ENCODE measurements at regions not wholly inside any gene's neighbourhood (a gene's known extent, or its start where the extent isn't known, plus 50 kb on each side); places are given as distances from the start of the nearest gene placed in this dataset.

DNA sequence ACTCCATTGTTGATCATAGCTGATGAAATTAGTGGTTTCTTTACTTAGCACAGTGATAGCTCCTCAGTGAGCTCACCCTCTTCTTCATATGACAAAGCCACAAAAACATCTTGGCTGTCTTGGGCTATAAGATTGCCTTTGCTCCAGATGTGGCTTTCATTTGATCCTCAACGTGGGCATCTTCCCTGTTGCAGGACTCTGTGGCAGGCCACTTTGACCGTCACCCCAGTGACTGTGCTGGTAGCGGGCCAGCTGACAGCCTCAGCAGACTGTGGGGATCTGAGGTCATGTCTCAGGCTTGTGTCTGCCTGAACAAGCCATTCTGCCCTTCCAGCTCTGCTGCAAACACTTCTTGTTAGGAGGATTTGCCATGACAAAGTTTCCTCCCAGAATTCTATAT lies 422.2 kb downstream of the NR2F1-AS1 start (continued):
- TF ChIP-seq ETS1 (IDR thresholded peaks at IDR 0.05) (no peak), CREB1 (CRISPR knock-in tag; IDR thresholded peaks at IDR 0.05; ENCODE audit: low read depth) (no peak), CTCF (conservative IDR thresholded peaks at IDR 0.05; ENCODE audit: low read depth in 2 of 2) (no peak), NANOG (IDR thresholded peaks at IDR 0.05; ENCODE audit: borderline replicate concordance) (no peak), EZH2 (IDR thresholded peaks at IDR 0.05; ENCODE audit: low read depth, unreplicated experiment) (no peak)

DNA sequence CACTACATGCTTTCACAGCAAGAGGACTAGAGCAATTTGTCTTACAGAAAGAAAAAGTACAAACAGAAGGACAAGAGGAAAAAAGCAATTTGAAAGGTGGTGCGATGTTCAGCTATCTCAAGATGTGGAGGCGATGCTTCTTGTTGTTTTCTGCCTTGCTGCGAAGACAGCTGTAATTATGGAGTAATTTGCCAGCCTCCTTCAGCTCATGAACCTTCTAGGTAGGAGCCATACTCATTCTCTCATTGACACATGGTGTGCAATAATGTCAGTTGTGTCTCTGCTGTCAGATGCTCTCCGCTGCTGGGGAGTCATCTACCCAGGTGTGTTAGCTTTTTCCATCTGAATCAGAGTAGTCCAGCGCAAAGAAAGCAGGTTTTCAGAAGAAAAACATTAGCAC lies 424.5 kb downstream of the NR2F1-AS1 start:
- TF ChIP-seq NANOG (IDR thresholded peaks at IDR 0.05; ENCODE audit: borderline replicate concordance) (no peak), EZH2phosphoT487 (IDR thresholded peaks at IDR 0.05; ENCODE audit: unreplicated experiment) (no peak), STAT1 (IDR thresholded peaks at IDR 0.05; ENCODE audit: unreplicated experiment) (no peak), ZNF114 (CRISPR knock-in tag; IDR thresholded peaks at IDR 0.05) (no peak), ZNF462 (CRISPR knock-in tag; IDR thresholded peaks at IDR 0.05) (no peak), EZH2 (IDR thresholded peaks at IDR 0.05; ENCODE audit: low read depth, unreplicated experiment) (no peak), CREB1 (CRISPR knock-in tag; IDR thresholded peaks at IDR 0.05; ENCODE audit: low read depth) (no peak), REST (IDR thresholded peaks at IDR 0.05; ENCODE audit: unreplicated experiment) (no peak), CTCF (conservative IDR thresholded peaks at IDR 0.05; ENCODE audit: low read depth in 2 of 2) (no peak)
- Histone ChIP-seq H3F3A (replicated peaks; ENCODE audit: low read depth) (no peaks in the 10 kb centered on the region), H3K9me2 (ENCODE audit: insufficient read depth) (no peaks in the 10 kb centered on the region), H2AFZ (no peak overlapping the region), H3K36me3 (ENCODE audit: insufficient read depth) (no peaks in the 10 kb centered on the region), H3K79me2 (replicated peaks; ENCODE audit: insufficient read depth) (no peaks in the 10 kb centered on the region), H3K4me2 (no peak overlapping the region), H3K4me1 (ENCODE audit: insufficient read depth) (no peaks in the 10 kb centered on the region), H3K4me3 (no peak overlapping the region), H3K27ac (ENCODE audit: low read depth) (no peak overlapping the region), H3K27me3 (ENCODE audit: insufficient read depth) (no peaks in the 10 kb centered on the region), H4K20me1 (replicated peaks; ENCODE audit: insufficient read depth) (no peaks in the 10 kb centered on the region)
- DNase-seq (ENCODE audit: low spot score) (no peak), ATAC-seq (no peak)
- Mint-ChIP-seq H3K27ac (no peak overlapping the region), H3K36me3 (ENCODE audit: low read depth) (no peaks in the 10 kb centered on the region), H3K27me3 (ENCODE audit: insufficient read depth, low read depth, poor library complexity) (no peaks in the 10 kb centered on the region), H3K4me1 (peaks cover 2% of the 10 kb centered on the region; the same call in 1 of the 3 replicates), H3K9me3 (no peaks in the 10 kb centered on the region), H3K4me3 (no peak overlapping the region)

Measured in GM23338 (cell line).